EL (cell line): ENCODE measurements at regions not wholly inside any gene's neighbourhood (a gene's known extent, or its start where the extent isn't known, plus 50 kb on each side); places are given as distances from the start of the nearest gene placed in this dataset.
A peak's percentile ranks its signal among the peaks of the same experiment; 100 is the strongest.

Experiments used
- DNase-seq: peaks from one replicate; pipeline ENCODE4 v3.0.0-alpha.2; 2016

- peak; percentile 28 for DNase-seq
Observed at GRCh38 chr3:159629329-159630084, 359.1 kb upstream of the IL12A start.

DNA sequence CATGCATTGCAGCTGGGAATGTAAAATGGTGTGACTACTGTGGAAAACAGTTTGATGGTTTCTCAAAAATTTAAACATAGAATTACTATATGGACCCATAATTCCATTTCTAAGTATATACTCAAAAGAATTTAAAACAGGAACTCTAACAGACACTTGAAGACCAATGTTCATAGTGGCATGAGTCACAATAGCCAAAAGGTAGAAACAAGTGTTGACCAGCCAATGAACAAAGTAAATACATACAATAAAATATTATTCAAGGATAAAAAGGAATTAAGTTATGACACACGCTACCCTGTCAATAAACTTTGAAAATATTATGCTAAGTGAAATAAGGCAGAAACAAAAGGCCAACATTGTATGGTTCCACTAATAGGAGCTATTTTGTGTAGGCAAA lies 357.4 kb upstream of the IL12A start:
- no peak for DNase-seq

DNA sequence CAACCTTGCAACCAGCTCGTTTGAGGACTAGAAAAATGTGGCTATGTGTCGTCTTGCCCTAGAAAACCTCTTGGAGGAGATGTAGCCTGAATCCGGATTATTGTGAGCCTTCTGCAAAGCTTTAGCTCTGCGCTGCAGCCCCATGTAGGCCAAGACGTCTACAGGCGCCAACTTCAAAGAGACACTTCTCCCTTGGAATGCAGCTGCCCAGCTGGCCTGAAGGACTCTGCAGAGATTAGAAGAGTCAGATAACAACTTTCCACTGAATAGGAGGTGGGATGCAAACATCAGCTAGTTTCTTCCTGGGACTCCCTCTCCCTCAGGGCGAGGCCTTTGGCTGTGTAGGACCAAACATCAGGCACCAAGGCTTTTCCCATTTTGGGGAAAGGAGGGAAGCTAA lies 356.5 kb upstream of the IL12A start:
- DNase-seq: no peak

GRCh38 chr3:159632851-159633250 lies 355.8 kb upstream of the IL12A start:
- DNase-seq: peak; percentile 20

DNA sequence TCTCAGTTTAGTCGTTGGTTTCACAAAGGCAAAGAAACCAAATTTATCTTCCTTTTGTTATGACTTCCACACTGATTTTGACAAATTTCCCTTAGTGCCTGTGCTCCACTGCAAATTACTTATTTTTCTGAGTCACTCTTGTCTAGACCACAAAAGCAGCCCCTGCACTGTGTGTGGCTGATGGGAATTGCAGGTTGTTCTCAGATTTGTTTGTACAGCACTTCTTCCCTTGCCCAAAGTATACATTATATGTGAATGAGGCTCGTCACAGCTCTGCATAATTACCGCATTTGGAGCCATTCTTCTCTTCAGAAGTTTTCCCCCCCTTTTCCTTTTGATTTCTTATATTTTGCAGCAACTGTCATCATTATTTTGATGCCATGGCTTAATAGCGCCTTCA lies 354.2 kb upstream of the IL12A start:
- DNase-seq: peak; percentile 55

DNA sequence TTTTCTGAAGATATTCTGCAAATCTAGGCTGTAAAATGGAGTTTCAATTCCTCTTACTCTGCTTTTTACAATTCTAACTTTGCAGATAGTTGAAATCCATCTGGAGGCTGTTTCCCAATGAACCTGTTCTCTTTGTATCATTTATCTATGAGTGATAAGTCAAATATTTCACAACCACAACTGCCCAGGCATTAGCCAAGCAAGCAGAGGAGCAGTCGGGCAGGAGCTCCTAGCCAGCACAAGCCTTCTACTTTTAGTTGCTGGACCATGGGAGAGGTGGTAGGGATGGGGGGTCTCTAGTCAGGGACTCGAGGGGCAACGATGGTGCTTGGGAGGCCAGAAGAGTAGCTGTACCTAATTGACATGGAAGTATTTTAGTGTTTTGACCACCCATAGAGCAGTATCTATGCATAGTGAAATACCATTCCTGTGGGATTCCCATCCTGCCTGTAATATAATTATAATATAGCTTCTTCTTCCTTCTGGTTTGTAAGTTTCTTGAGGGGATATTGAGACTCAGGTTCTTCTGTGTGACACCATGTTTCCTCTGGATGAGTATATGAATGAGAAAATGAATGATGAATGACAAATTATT lies 353.5 kb upstream of the IL12A start:
- DNase-seq: peak; percentile 65

DNA sequence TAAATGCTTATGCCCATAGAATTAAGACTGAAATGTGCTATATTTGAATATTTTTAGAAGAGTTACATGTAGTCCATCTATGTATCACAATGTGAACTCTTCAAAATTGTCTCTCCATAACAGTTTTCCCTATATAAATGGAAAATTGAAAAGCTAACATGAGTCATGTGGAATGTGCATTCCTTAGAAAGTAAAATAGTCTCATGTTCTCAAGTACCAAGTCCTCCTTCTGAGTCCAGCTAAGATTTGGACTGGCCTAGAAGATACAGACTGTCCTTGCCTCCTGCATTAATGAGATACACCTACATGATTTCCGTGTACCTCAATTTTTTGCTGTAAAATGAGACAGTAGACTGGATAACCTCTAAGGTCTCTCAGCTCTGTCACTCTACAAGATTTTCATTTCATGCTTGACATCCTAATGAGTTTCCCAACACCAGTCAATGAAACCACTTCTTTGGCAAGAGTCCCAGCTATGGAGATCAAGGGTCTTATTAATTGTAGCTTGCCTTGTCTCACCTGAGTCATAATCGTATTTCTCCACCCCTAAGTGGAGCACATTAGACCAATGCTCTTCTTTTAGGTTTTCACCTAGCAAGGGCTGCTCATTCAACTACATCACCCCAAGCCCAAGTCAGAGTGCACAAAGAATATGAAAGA lies 350.6 kb upstream of the IL12A start:
- peak; percentile 78 for DNase-seq

- no peak for DNase-seq
Observed at GRCh38 chr3:159640225-159640624, 348.4 kb upstream of the IL12A start.

GRCh38 chr3:159643406-159643805 lies 345.2 kb upstream of the IL12A start:
- DNase-seq: no peak

- peak; percentile 53 for DNase-seq
Observed at GRCh38 chr3:159645874-159646273, 342.8 kb upstream of the IL12A start.

- no peak for DNase-seq
Observed at GRCh38 chr3:159649951-159650350, 338.7 kb upstream of the IL12A start.

- peak; percentile 38 for DNase-seq
Observed at GRCh38 chr3:159650726-159651125, 337.9 kb upstream of the IL12A start.

GRCh38 chr3:159652452-159652851 lies 336.2 kb upstream of the IL12A start:
- DNase-seq: no peak

DNA sequence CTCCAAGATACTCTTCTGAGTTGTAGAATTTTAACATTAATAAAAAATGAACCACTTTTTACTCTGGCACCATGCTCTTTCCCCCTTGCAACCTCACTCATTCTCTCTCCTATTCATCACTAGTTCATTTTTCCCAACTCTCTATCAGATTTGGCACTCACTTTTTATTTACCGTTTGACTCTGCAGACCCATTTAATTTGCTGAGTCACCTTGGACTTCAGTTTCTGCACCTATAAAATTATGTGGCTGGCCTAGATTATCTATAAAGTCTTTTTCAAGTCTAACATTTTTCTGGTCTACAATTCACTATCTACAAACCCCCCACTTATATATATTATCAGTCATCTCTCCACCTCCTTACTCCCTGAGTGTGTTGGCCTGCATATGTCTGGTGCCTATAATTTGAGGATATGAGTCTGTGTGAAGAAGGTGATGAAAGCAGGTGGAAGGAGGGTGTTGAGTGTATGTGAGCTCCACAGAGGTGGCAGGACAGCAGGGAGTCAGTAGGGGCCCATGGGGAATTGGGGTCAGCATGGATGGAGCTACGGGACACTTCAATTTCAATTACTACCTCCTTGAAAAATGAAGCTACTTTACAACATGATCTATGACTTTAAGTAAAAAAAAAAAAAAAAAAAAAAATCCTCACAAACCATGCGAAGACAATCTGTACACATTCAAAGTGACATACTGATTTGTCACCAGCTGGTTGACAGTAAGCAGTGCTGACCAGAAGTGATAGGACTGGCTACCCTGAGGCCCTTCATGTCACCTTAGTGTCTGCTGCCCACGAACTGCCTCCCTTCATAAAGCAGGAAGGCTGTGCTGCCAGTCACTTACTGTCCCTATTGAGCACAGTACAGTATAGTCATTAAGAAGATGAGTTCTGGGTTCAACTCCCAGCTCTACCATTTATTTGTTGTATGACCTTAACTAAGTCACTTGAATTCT lies 334.2 kb upstream of the IL12A start:
- DNase-seq: no peak

DNA sequence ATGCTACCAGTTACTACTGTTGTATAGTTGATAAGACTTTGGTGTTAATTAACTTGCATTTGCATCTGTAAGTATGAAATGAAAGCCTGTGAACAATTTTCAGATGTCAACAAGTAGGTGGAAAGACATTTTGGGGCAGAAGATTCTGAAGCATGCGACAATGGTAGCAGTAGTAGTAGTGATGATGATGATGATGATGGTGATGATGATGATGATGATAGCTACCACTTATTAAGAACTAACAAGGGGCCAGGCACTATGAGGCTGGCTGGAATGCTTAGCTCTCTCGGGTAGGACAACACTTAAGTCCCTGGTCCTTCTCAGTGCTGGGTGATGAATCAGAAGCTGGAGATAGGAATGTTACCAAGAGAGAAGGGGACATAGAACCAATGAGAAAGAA lies 333.4 kb upstream of the IL12A start:
- DNase-seq: no peak

GRCh38 chr3:159657176-159657575 lies 331.5 kb upstream of the IL12A start:
- no peak for DNase-seq

GRCh38 chr3:159657629-159658028 lies 331.0 kb upstream of the IL12A start:
- DNase-seq: no peak

GRCh38 chr3:159660326-159660725 lies 328.3 kb upstream of the IL12A start:
- no peak for DNase-seq

- no peak for DNase-seq
Observed at GRCh38 chr3:159660901-159661300, 327.7 kb upstream of the IL12A start.

DNA sequence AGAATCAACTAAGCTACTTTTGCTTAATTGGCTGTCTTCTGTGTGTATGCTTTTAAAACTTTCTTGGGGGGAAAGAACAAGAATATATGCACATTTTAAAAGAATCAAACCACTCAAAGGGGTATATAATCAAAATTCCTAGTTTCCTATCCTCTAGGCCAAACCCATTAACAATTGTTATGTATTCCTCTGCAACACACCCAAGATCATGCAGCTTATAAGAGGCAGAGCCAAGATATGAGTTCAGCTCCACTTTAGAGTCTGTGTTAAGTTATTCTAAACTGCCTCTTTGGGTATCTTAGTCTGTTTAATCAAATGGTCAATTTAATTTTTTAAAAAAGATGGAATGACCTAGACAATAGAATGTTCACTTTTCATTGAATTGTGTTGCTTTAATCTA lies 326.1 kb upstream of the IL12A start:
- DNase-seq: no peak

DNA sequence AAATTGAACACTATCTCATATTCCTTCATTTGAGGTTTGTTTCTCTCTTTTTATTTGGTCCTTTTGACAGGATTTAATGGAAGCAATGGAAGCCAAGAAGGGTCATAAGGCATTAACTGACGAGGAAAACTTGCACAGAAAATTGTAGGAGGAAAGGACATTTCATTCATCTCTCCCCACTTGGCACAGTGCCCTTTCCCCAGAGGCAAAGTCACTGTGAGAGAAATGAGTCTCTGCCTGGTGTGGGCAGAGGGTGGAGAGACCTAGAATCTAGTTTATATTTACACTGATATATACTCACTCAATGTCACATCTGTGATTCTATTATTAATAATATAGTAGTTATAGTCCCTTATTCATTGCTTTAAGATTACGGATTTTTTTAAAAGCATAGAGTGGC lies 324.6 kb upstream of the IL12A start:
- DNase-seq: peak; percentile 47

- no peak for DNase-seq
Observed at GRCh38 chr3:159664653-159665052, 324.0 kb upstream of the IL12A start.

DNA sequence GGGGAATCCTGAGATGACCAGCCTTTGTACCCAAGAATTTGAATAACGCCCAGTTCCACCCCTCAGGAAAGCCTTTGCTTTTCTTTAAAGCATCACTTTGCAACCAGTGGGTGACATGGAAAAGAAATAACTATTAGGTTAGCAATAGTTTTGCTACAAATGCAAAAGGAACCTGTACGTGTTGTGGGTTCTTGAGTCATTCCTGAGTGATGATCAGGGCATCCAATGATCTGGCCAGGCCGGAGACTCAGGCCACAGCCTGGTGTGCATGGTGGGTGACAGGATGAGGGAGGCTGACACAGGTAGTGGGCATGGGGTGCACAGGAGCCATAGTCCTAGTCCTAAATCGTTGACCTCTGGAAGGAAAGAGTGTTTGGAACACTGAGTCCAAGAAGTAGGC lies 321.4 kb upstream of the IL12A start:
- peak; percentile 47 for DNase-seq
